ENCODE measurements at regions not wholly inside any gene's neighbourhood (a gene's known extent, or its start where the extent isn't known, plus 50 kb on each side); places are given as distances from the start of the nearest gene placed in this dataset.

GRCh38 chr15:70443486-70444273 lies 319.7 kb downstream of the UACA start:
- no peak for DNase-seq (ENCODE audit: low read depth, low spot score)

GRCh38 chr15:70442616-70443321 lies 320.6 kb downstream of the UACA start:
- DNase-seq (ENCODE audit: low read depth, low spot score): no peak

- DNase-seq (ENCODE audit: low read depth, low spot score): no peak
Measured at GRCh38 chr15:70442211-70442610, 321.1 kb downstream of the UACA start.

- DNase-seq (ENCODE audit: low read depth, low spot score): no peak
Measured at GRCh38 chr15:70440416-70441138, 322.8 kb downstream of the UACA start.

GRCh38 chr15:70439880-70440279 lies 323.5 kb downstream of the UACA start:
- no peak for DNase-seq (ENCODE audit: low read depth, low spot score)

GRCh38 chr15:70439304-70439877 lies 324.0 kb downstream of the UACA start:
- no peak for DNase-seq (ENCODE audit: low read depth, low spot score)

- no peak for DNase-seq (ENCODE audit: low read depth, low spot score)
Measured at GRCh38 chr15:70438776-70439175, 324.6 kb downstream of the UACA start.

GRCh38 chr15:70437882-70438451 lies 325.4 kb downstream of the UACA start:
- DNase-seq (ENCODE audit: low read depth, low spot score): no peak

GRCh38 chr15:70437089-70437488 lies 326.3 kb downstream of the UACA start:
- DNase-seq (ENCODE audit: low read depth, low spot score): no peak

- DNase-seq (ENCODE audit: low read depth, low spot score): no peak
Measured at GRCh38 chr15:70436428-70436827, 326.9 kb downstream of the UACA start.

GRCh38 chr15:70435872-70436271 lies 327.5 kb downstream of the UACA start:
- DNase-seq (ENCODE audit: low read depth, low spot score): no peak

- no peak for DNase-seq (ENCODE audit: low read depth, low spot score)
Measured at GRCh38 chr15:70435369-70435768, 328.0 kb downstream of the UACA start.

- DNase-seq (ENCODE audit: low read depth, low spot score): no peak
Measured at GRCh38 chr15:70433586-70434324, 329.6 kb downstream of the UACA start.

- DNase-seq (ENCODE audit: low read depth, low spot score): no peak
Measured at GRCh38 chr15:70432924-70433495, 330.3 kb downstream of the UACA start.

GRCh38 chr15:70431854-70432253 lies 331.5 kb downstream of the UACA start:
- no peak for DNase-seq (ENCODE audit: low read depth, low spot score)

- DNase-seq (ENCODE audit: low read depth, low spot score): no peak
Measured at GRCh38 chr15:70430069-70430468, 332.4 kb upstream of the TLE3 start.

- DNase-seq (ENCODE audit: low read depth, low spot score): no peak
Measured at GRCh38 chr15:70429056-70429722, 331.5 kb upstream of the TLE3 start.

GRCh38 chr15:70428211-70428822 lies 330.6 kb upstream of the TLE3 start:
- DNase-seq (ENCODE audit: low read depth, low spot score): no peak

Data from iPS DF 19.7 (cell line).